Neural progenitor cell (in vitro differentiated cells): ENCODE measurements at regions not wholly inside any gene's neighbourhood (a gene's known extent, or its start where the extent isn't known, plus 50 kb on each side); places are given as distances from the start of the nearest gene placed in this dataset.
"Not testable (repeated sequence)": the region's sequence is repeated elsewhere in the genome, so short reads cannot be mapped to it uniquely, and the experiment has no call there.

Experiments
- DNase-seq: peaks from one replicate; pipeline ENCODE4 v3.0.0-alpha.2; 2016; ENCODE audit warnings: low spot score
- H2AFZ ChIP-seq: fragments of 200-600 bp; sonication (generic); replicated peaks from 2 replicates; pipeline ENCODE4 v1.6.1; 2016; ENCODE audit warnings: antibody characterized with exemption
- H3F3A ChIP-seq: fragments of 200-600 bp; sonication (generic); 2 replicates; pipeline ENCODE4 v1.6.1; 2016; ENCODE audit warnings: antibody characterized with exemption, low read depth
- H3K27ac ChIP-seq: fragments of 200-600 bp; sonication (generic); 2 replicates; pipeline ENCODE4 v1.5.1; 2016; ENCODE audit warnings: mild to moderate bottlenecking
- H3K27me3 ChIP-seq: fragments of 200-600 bp; sonication (generic); 2 replicates; pipeline ENCODE4 v1.6.1; 2016; ENCODE audit warnings: mild to moderate bottlenecking, moderate library complexity
- H3K36me3 ChIP-seq: fragments of 200-600 bp; sonication (generic); 2 replicates; pipeline ENCODE4 v1.5.1; 2016
- H3K4me1 ChIP-seq: fragments of 200-600 bp; sonication (generic); 2 replicates; pipeline ENCODE4 v1.6.1; 2016; ENCODE audit warnings: mixed run types
- H3K4me2 ChIP-seq: fragments of 200-600 bp; sonication (generic); 2 replicates; pipeline ENCODE4 v1.6.1; 2016
- H3K4me3 ChIP-seq: fragments of 200-600 bp; sonication (generic); 2 replicates; pipeline ENCODE4 v1.5.1; 2016
- H3K79me2 ChIP-seq: fragments of 200-600 bp; sonication (generic); 2 replicates; pipeline ENCODE4 v1.6.1; 2016; ENCODE audit warnings: low read depth
- H3K9ac ChIP-seq: fragments of 200-600 bp; sonication (generic); 2 replicates; pipeline ENCODE4 v1.6.1; 2016
- H3K9me3 ChIP-seq: fragments of 200-600 bp; sonication (generic); 2 replicates; pipeline ENCODE4 v1.5.1; 2016; ENCODE audit warnings: low read depth
- H4K20me1 ChIP-seq: fragments of 200-600 bp; sonication (generic); 2 replicates; pipeline ENCODE4 v1.6.1; 2016; ENCODE audit warnings: low read depth
- H3K27ac Mint-ChIP-seq: 3 replicates; pipeline ENCODE4 v1.8.0; 2021; ENCODE audit warnings: mixed read lengths
- H3K27me3 Mint-ChIP-seq: 2 replicates; pipeline ENCODE4 v1.8.0; 2022; ENCODE audit warnings: low read depth, mild to moderate bottlenecking, inconsistent platforms, moderate library complexity, mixed read lengths; ENCODE audit not compliant: insufficient read depth
- H3K36me3 Mint-ChIP-seq: 3 replicates; pipeline ENCODE4 v1.8.0; 2021; ENCODE audit warnings: mixed read lengths
- H3K4me1 Mint-ChIP-seq: 3 replicates; pipeline ENCODE4 v1.8.0; 2021; ENCODE audit warnings: mixed read lengths
- H3K4me3 Mint-ChIP-seq: 3 replicates; pipeline ENCODE4 v1.8.0; 2021; ENCODE audit warnings: mild to moderate bottlenecking, moderate library complexity, mixed read lengths
- H3K9me3 Mint-ChIP-seq: 3 replicates; pipeline ENCODE4 v1.8.0; 2020; ENCODE audit warnings: mixed read lengths
- EZH2 ChIP-seq: fragments of 200-600 bp; sonication (generic); IDR thresholded peaks from 2 replicates; pipeline ENCODE4 v1.6.1; 2017; ENCODE audit warnings: antibody characterized with exemption, mild to moderate bottlenecking, moderate library complexity
- EZH2phosphoT487 ChIP-seq: fragments of 200-600 bp; sonication (generic); IDR thresholded peaks from 2 replicates; pipeline ENCODE4 v1.6.1; 2017; ENCODE audit warnings: antibody characterized with exemption
- TF ChIP-seq, protein P1 (sequence below): fragments of 200-600 bp; sonication (generic); IDR thresholded peaks from 2 replicates; pipeline ENCODE4 v1.5.1; 2017; ENCODE audit warnings: antibody characterized with exemption, mild to moderate bottlenecking

DNA sequence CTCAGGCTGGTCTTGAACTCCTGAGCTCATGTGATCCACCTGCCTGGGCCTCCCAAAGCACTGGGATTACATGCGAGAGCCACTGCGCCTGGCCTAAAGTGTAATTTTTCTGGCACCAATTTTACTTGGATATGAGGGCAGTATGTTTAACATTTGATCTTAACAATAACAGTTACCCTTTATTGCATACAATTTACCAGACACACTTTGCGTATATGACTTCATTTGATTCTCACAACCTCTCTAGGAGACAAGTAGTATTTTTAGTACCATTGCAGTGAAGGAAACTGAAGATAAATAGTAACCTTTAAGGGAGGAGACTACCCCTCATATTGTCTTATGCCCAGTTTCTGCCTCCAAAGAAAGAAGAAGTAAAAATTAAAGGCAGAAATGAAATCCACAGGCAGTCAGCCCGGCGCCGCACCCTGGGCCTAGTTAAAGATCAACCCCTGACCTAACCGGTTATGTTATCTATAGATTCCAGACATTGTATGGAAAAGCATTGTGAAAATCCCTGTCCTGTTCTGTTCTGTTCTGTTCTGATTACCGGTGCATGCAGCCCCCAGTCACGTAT, 54.0 kb downstream of the CYP26A1 start:
- H3K4me1 Mint-ChIP-seq, H3K36me3 Mint-ChIP-seq, H3K27me3 Mint-ChIP-seq, H3K27ac Mint-ChIP-seq, H3K4me3 Mint-ChIP-seq, H3K27ac ChIP-seq, H3K9ac ChIP-seq, H3K4me2 ChIP-seq, H4K20me1 ChIP-seq, H3K4me1 ChIP-seq, H2AFZ ChIP-seq, DNase-seq, H3K4me3 ChIP-seq, H3K27me3 ChIP-seq, H3K79me2 ChIP-seq, H3F3A ChIP-seq, H3K36me3 ChIP-seq: not testable (repeated sequence)
- peaks cover 10% of the 10 kb centered on the region for H3K9me3 ChIP-seq
- H3K9me3 Mint-ChIP-seq: peaks cover 21% of the 10 kb centered on the region

DNA sequence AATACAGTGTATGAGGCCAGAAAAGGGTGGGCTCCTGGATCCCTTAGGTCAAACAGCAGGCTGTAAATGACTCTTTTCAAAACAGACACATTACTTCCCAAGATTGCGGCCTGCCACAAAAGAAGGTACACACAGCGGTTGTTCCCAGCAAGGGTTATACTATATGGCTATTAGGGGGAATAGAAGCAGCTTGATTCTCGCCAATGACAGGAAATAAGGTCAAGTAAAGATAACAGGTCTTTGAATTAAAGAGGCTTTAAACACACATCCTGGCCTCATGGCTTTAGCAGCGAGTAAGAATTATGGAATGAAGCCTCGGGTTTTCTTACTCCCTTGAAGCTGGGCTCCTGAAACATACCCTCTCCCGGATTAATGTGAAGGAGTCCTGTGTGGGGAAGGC, 58.3 kb downstream of the CYP26A1 start:
- no peaks in the 10 kb centered on the region for H3K4me1 ChIP-seq
- H3F3A ChIP-seq: no peaks in the 10 kb centered on the region
- Mint-ChIP-seq H3K4me3 (no peak overlapping the region), H3K36me3 (no peaks in the 10 kb centered on the region), H3K9me3 (peaks cover 12% of the 10 kb centered on the region), H3K4me1 (no peaks in the 10 kb centered on the region), H3K27me3 (no peaks in the 10 kb centered on the region), H3K27ac (no peak overlapping the region)
- H3K36me3 ChIP-seq: no peaks in the 10 kb centered on the region
- H3K9me3 ChIP-seq: peaks cover 2% of the 10 kb centered on the region
- no peaks in the 10 kb centered on the region for H3K79me2 ChIP-seq
- no peak overlapping the region for H3K4me2 ChIP-seq
- no peak overlapping the region for H3K4me3 ChIP-seq
- DNase-seq: no peak
- no peak overlapping the region for H2AFZ ChIP-seq
- TF ChIP-seq, protein P1, sequence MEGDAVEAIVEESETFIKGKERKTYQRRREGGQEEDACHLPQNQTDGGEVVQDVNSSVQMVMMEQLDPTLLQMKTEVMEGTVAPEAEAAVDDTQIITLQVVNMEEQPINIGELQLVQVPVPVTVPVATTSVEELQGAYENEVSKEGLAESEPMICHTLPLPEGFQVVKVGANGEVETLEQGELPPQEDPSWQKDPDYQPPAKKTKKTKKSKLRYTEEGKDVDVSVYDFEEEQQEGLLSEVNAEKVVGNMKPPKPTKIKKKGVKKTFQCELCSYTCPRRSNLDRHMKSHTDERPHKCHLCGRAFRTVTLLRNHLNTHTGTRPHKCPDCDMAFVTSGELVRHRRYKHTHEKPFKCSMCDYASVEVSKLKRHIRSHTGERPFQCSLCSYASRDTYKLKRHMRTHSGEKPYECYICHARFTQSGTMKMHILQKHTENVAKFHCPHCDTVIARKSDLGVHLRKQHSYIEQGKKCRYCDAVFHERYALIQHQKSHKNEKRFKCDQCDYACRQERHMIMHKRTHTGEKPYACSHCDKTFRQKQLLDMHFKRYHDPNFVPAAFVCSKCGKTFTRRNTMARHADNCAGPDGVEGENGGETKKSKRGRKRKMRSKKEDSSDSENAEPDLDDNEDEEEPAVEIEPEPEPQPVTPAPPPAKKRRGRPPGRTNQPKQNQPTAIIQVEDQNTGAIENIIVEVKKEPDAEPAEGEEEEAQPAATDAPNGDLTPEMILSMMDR: no peak
- TF ChIP-seq EZH2phosphoT487 (no peak), EZH2 (no peak)
- no peaks in the 10 kb centered on the region for H4K20me1 ChIP-seq
- no peaks in the 10 kb centered on the region for H3K27me3 ChIP-seq
- H3K9ac ChIP-seq: no peak overlapping the region
- H3K27ac ChIP-seq: no peak overlapping the region

DNA sequence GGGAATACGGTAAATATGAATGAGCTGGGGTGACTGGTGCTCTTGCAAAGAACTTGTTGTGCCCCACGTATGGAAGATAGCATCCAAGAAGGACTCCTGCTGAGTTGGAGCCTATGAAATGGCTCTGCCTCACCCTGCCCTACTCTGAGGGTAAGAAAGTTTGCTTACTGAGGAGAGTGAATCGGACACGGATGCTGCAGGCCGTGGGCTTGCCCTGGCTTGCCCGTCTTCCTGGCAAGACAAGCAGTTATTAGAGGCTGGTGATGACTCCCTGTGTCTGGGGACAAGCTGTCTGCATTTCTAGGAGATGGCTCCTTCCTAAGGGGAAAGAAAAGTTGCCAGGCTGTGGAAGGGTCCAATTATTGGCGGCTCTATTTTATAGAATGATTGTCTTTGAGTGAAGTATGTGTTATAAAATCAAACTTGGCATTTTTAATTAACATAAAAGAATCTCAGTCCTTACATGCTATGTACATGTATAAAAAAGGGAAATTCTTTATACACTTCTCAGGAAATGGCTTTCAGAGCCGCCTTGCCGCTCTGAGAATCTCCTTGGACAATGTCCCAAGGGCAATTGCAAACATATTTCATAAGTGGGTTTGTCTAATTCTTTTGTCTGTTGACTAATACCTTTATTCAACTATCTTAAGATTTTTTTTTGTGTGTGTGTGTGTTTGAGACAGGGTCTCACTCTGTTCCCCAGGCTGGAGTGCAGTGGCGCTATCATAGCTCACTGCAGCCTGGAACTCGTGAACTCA, 64.6 kb downstream of the CYP26A1 start:
- Histone ChIP-seq H3F3A (no peaks in the 10 kb centered on the region), H3K36me3 (no peaks in the 10 kb centered on the region), H3K79me2 (no peaks in the 10 kb centered on the region), H3K27me3 (no peaks in the 10 kb centered on the region), H3K4me1 (no peaks in the 10 kb centered on the region), H3K27ac (no peak overlapping the region), H3K4me2 (no peak overlapping the region), H3K4me3 (no peak overlapping the region), H3K9ac (no peak overlapping the region), H3K9me3 (no peaks in the 10 kb centered on the region), H2AFZ (no peak overlapping the region), H4K20me1 (no peaks in the 10 kb centered on the region)
- no peak for TF ChIP-seq EZH2phosphoT487
- no peak for TF ChIP-seq EZH2
- TF ChIP-seq, protein P1: no peak
- Mint-ChIP-seq H3K36me3 (no peaks in the 10 kb centered on the region), H3K9me3 (peaks cover 2% of the 10 kb centered on the region), H3K27ac (no peak overlapping the region), H3K4me3 (no peak overlapping the region), H3K27me3 (peaks cover 3% of the 10 kb centered on the region), H3K4me1 (no peaks in the 10 kb centered on the region)
- no peak for DNase-seq

DNA sequence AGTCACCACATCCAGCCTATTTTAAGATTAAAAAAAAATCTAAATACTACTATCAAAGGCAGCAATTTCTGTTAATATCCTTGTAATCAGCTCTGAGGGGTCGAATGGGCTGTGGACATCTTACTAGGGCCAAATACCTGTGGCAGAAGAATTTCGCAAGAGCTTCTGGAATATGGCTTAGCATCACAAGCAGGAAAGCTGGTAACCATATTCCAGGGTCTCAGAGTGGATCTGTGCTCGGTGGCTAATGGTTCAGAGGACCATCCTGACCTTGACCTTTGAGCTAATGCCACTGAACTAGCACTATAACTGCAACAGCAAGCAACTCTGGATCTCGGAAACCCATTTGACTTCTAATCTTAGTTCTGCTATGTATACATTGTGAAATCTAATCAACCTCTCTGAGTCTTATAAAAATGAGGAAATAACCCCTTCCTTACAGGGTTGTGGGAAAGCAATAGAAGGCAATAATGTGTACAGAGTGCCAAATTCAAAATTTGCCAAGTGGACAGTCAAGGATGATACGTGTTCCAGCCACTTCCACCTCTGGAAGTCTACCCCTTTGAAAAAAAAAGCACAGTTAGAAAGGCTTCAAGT, 65.5 kb downstream of the CYP26A1 start:
- Histone ChIP-seq H3K27me3 (no peaks in the 10 kb centered on the region), H3K4me1 (no peaks in the 10 kb centered on the region), H3K27ac (no peak overlapping the region), H3F3A (no peaks in the 10 kb centered on the region), H3K4me2 (no peak overlapping the region), H2AFZ (no peak overlapping the region), H3K9me3 (no peaks in the 10 kb centered on the region), H3K4me3 (no peak overlapping the region), H3K36me3 (no peaks in the 10 kb centered on the region), H3K9ac (no peak overlapping the region), H3K79me2 (no peaks in the 10 kb centered on the region), H4K20me1 (no peaks in the 10 kb centered on the region)
- H3K4me3 Mint-ChIP-seq: no peak overlapping the region
- TF ChIP-seq EZH2phosphoT487 (no peak), EZH2 (no peak)
- TF ChIP-seq, protein P1: no peak
- no peak for DNase-seq
- H3K27me3 Mint-ChIP-seq: peaks cover 3% of the 10 kb centered on the region
- no peaks in the 10 kb centered on the region for H3K9me3 Mint-ChIP-seq
- H3K36me3 Mint-ChIP-seq: no peaks in the 10 kb centered on the region
- no peak overlapping the region for H3K27ac Mint-ChIP-seq
- no peaks in the 10 kb centered on the region for H3K4me1 Mint-ChIP-seq
